Activated naive CD4-positive, alpha-beta T cell treated with anti-CD3 and anti-CD28 coated beads for 36 hours (primary cell): ENCODE measurements at regions not wholly inside any gene's neighbourhood (a gene's known extent, or its start where the extent isn't known, plus 50 kb on each side); places are given as distances from the start of the nearest gene placed in this dataset.

Experiments
- CTCF ChIA-PET: fragments of 350-600 bp; sonication (Branson Sonifier 250); formaldehyde crosslinking; loops from one replicate; lab custom pipeline; 2021; ENCODE audit warnings: antibody characterized with exemption; lab: Charles Lee
- DNase-seq: peaks from one replicate; pipeline ENCODE4 v3.0.0-alpha.2; 2020
- H3K27ac Mint-ChIP-seq: one replicate; pipeline ENCODE4 v1.8.0; 2021; ENCODE audit warnings: mild to moderate bottlenecking, mixed read lengths
- H3K27me3 Mint-ChIP-seq: one replicate; pipeline ENCODE4 v1.8.0; 2021; ENCODE audit warnings: low read depth, mixed read lengths
- H3K36me3 Mint-ChIP-seq: one replicate; pipeline ENCODE4 v1.8.0; 2021; ENCODE audit warnings: low read depth, mixed read lengths
- H3K4me1 Mint-ChIP-seq: one replicate; pipeline ENCODE4 v1.8.0; 2021; ENCODE audit warnings: low read depth, mixed read lengths
- H3K4me3 Mint-ChIP-seq: one replicate; pipeline ENCODE4 v1.8.0; 2021; ENCODE audit warnings: mild to moderate bottlenecking, moderate library complexity, mixed read lengths
- H3K9me3 Mint-ChIP-seq: one replicate; pipeline ENCODE4 v1.8.0; 2021; ENCODE audit warnings: mixed read lengths
- intact Hi-C: fragments of 100-400 bp; cut with micrococcal nuclease; formaldehyde crosslinking; loops from one replicate; pipeline ENCODE4 v1.15.1; 2023

DNA sequence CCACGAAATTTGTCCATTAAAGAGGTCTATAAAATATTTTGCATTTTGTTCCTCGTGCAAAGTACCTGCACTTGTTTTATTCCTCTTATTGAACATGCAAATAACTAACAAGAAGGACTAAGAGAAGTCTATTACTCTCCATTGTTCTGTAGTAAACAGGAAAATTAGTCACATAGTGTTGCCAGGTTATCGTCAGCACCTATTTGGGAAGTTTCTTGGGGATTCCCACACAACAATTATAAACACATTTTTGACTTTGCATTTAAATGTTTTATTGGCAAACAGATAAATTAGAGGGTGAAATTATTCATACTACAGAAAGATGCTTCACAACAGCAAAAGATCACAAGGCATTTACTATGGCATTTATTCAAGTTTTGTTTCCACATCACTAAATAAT, 174.5 kb downstream of the ZC3H11B start:
- H3K4me3 Mint-ChIP-seq = no peak overlapping the region
- CTCF ChIA-PET = no interaction called here
- no peak overlapping the region for H3K27ac Mint-ChIP-seq
- no peaks in the 10 kb centered on the region for H3K4me1 Mint-ChIP-seq
- H3K9me3 Mint-ChIP-seq = no peaks in the 10 kb centered on the region
- H3K36me3 Mint-ChIP-seq = no peaks in the 10 kb centered on the region
- no peaks in the 10 kb centered on the region for H3K27me3 Mint-ChIP-seq
- intact Hi-C loops = no loop called here
- DNase-seq = no peak

DNA sequence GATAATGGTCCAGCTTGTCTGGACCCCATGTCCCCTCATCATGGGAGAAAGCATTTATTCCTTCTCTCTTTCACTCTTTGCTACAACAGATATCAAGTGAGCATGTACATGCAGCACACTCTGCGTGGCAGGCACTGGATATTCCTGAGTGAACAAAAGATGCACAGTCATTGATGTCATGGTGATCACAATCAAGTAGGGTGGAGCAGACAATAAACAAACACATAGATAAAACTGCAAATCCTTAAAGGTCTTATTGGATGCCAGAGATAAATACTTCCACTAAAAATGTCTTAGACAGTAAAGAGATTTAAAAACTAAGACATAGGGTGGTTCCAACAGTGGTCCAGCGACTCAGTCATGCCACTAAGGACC, 178.0 kb downstream of the ZC3H11B start:
- no peak overlapping the region for H3K4me3 Mint-ChIP-seq
- CTCF ChIA-PET = no interaction called here
- intact Hi-C loops = no loop called here

DNA sequence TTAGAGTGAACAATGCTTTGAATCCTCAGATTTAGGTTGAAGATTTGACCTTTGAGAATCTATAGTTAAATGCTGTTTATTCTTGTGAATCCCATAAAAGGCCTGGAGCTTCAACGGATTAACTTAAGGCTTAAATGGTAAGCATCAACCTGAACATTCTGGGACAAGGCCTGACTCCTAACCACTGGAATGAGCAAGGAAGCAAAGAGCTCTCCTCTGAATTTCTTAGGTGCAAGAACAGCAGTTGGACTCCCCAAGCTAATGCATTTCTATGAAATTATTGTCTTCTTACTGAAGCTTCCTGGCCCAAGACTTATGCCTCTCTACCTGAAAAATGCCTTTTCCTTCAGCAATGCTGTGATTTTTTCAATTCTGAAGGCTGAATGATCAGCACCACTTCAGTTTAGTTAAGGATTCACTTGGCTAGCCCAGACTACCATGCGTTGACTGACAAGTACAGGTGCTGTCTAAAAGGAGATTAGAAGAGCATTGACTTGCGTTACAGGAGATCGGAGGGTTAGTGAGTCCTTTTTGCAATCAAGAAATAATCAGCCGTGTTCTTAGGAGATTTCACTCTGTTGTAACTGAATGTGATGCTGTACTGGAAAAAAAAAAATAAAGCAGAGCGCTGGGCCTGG, 178.5 kb downstream of the ZC3H11B start:
- CTCF ChIA-PET = no interaction called here
- Mint-ChIP-seq H3K4me1 (no peaks in the 10 kb centered on the region), H3K36me3 (no peaks in the 10 kb centered on the region), H3K4me3 (no peak overlapping the region), H3K27ac (no peak overlapping the region), H3K27me3 (no peaks in the 10 kb centered on the region), H3K9me3 (no peaks in the 10 kb centered on the region)
- DNase-seq = no peak
- intact Hi-C loops = no loop called here

More for the DNA sequence above, 178.0 kb downstream of the ZC3H11B start:
- H3K27me3 Mint-ChIP-seq = no peaks in the 10 kb centered on the region
- H3K27ac Mint-ChIP-seq = no peak overlapping the region
- no peak for DNase-seq
- no peaks in the 10 kb centered on the region for H3K9me3 Mint-ChIP-seq
- no peaks in the 10 kb centered on the region for H3K36me3 Mint-ChIP-seq
- H3K4me1 Mint-ChIP-seq = no peaks in the 10 kb centered on the region

DNA sequence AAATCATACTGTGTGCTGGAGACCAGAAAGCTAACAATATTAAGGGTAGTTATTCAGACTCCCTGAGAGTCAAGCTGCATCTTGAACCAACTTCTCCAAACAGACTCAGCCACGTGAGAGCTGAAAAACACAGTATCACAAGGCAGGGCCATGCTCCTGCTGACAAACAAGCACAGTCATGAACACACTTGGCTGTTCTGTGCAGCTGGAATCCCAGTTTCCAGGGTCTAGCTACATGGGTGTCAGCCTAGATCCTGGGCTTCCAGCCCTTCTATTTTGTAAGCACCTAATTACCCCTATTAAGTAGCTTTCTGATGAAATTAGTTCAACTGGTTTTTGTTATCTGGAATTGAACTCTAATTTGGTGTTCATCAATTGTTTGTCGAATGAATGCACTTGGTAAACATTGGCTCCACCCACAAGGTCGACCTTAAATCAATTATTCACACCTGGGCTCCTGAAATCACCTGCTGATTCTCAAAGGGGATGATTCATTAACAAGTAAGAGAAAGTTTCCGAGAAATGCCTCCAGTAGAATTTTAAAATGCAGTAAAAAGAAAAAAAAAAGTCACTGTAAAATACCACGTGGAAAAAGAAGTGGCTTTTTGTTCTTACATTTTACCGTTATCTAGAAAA, 179.3 kb downstream of the ZC3H11B start:
- Mint-ChIP-seq H3K9me3 (no peaks in the 10 kb centered on the region), H3K4me1 (no peaks in the 10 kb centered on the region), H3K4me3 (no peak overlapping the region), H3K27me3 (peaks cover 5% of the 10 kb centered on the region), H3K36me3 (no peaks in the 10 kb centered on the region), H3K27ac (no peak overlapping the region)
- CTCF ChIA-PET = no interaction called here
- intact Hi-C loops = no loop called here
- DNase-seq = no peak

DNA sequence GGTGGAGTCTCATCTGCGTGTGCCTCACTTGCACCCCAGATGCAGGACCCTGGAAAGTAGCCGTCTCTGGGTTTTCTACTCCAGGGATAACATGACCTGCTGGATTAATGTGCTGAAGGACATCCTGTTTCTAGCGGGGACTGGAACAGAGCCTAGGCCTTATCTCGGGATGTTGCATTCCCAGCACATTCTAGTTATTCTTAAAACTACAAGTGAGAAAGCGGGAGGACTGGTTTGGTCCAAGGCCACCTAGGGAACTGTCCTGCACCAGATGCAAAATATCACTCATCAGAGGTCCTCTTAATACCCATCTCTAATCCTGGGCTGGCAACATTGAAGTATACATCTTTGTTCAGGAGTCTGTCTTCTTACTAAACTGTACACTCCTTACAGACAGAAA, 179.9 kb downstream of the ZC3H11B start:
- peaks cover 6% of the 10 kb centered on the region for H3K27me3 Mint-ChIP-seq
- CTCF ChIA-PET = no interaction called here
- no peaks in the 10 kb centered on the region for H3K4me1 Mint-ChIP-seq
- DNase-seq = no peak
- no peaks in the 10 kb centered on the region for H3K36me3 Mint-ChIP-seq
- no peak overlapping the region for H3K27ac Mint-ChIP-seq
- H3K4me3 Mint-ChIP-seq = no peak overlapping the region
- intact Hi-C loops = no loop called here
- no peaks in the 10 kb centered on the region for H3K9me3 Mint-ChIP-seq

DNA sequence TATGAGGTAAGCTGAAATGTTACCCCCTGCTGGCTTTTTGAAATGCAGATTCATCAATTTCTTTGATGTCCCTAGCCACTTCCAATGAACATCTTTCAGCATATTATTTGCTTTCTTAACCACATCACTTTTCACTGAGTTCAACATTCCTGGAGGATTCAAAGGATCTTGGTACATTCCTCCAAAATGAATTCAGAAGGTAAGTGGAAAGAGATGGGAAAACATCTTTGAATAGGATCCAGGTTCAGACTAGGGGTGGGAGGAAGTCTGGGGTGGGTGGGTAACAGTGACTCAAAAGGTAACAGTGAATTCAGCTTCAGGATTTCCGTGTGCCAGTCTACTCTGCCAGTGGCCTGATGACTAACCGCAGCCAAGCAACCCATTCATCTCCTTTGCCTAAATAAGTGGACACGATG, 180.7 kb downstream of the ZC3H11B start:
- Mint-ChIP-seq H3K9me3 (no peaks in the 10 kb centered on the region), H3K27me3 (peaks cover 6% of the 10 kb centered on the region), H3K36me3 (no peaks in the 10 kb centered on the region), H3K4me3 (no peak overlapping the region), H3K4me1 (no peaks in the 10 kb centered on the region), H3K27ac (no peak overlapping the region)
- DNase-seq = no peak
- intact Hi-C loops = no loop called here
- CTCF ChIA-PET = no interaction called here

DNA sequence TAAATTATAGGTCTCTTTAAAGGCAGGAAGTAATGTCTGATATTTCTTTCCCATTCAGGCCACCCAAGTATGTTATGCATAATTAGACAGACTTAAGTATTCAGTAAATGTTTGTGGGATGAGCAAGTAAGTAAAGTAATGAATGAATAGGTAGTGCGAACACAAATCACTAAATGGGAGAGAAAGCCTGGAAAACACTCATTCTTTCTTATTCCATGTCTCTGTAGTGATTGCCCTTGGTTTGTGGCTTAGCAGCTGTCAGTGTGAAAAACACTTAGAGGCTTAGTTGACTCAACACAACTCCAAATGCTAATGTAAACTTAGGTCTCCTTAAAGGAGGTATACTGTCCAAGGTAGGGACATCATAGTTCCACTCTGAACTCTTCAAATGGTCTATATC, 182.5 kb downstream of the ZC3H11B start:
- DNase-seq = no peak
- H3K9me3 Mint-ChIP-seq = no peaks in the 10 kb centered on the region
- H3K4me3 Mint-ChIP-seq = no peak overlapping the region
- H3K27me3 Mint-ChIP-seq = peaks cover 6% of the 10 kb centered on the region
- no peak overlapping the region for H3K27ac Mint-ChIP-seq
- no peaks in the 10 kb centered on the region for H3K4me1 Mint-ChIP-seq
- intact Hi-C loops = no loop called here
- H3K36me3 Mint-ChIP-seq = no peaks in the 10 kb centered on the region
- CTCF ChIA-PET = interaction anchor here (1.4 kb wide), 1 partner anchor 13 kb away, joined by 4 read pairs; no protein-coding TSS in a partner anchor

DNA sequence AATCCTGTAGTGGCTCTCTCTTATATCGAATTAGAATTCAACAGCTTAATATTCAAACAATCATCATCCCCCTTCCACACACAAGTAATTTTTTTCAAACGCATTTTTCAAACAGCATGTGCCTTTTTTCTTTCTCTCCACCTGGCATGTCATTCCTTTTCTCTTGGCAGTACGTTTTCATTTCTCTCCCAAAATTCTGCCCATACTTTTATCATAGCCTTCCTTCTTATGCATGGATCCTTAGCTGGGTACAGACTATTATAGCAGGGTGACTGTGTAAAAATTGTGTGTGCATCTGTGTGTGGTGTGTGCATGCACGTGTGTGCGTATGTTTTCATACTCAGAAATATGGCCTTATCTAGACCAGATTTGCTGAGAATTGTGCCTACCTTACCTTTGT, 184.3 kb downstream of the ZC3H11B start:
- no peaks in the 10 kb centered on the region for H3K4me1 Mint-ChIP-seq

DNA sequence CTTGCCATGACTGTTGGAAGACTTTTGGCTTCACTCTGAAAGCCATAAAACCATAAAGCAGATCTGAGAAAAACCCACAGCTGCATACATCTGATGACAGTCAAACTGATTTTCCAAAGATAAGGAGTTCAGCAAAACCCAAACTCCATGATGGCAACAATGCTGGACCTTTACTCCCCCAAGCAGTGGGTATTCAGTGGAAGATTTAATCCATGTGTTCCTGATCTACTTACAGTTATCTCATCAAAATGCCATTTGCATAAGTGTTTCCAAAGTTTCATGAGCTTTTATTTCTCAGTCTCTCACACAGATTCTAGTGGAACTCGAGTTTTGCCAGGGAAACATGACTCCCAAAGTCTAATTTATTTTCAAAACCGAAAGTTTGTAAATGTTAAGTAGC, 184.9 kb downstream of the ZC3H11B start:
- CTCF ChIA-PET = no interaction called here
- Mint-ChIP-seq H3K27ac (no peak overlapping the region), H3K27me3 (peaks cover 6% of the 10 kb centered on the region), H3K4me1 (no peaks in the 10 kb centered on the region), H3K36me3 (no peaks in the 10 kb centered on the region), H3K9me3 (no peaks in the 10 kb centered on the region), H3K4me3 (no peak overlapping the region)
- DNase-seq = no peak
- intact Hi-C loops = no loop called here

More for the DNA sequence above, 184.3 kb downstream of the ZC3H11B start:
- Mint-ChIP-seq H3K4me3 (no peak overlapping the region), H3K27me3 (peaks cover 6% of the 10 kb centered on the region), H3K9me3 (no peaks in the 10 kb centered on the region), H3K36me3 (no peaks in the 10 kb centered on the region), H3K27ac (no peak overlapping the region)
- CTCF ChIA-PET = interaction anchor here (1.1 kb wide), 1 partner anchor 26 kb away, joined by 3 read pairs; no protein-coding TSS in a partner anchor
- DNase-seq = no peak
- intact Hi-C loops = no loop called here

DNA sequence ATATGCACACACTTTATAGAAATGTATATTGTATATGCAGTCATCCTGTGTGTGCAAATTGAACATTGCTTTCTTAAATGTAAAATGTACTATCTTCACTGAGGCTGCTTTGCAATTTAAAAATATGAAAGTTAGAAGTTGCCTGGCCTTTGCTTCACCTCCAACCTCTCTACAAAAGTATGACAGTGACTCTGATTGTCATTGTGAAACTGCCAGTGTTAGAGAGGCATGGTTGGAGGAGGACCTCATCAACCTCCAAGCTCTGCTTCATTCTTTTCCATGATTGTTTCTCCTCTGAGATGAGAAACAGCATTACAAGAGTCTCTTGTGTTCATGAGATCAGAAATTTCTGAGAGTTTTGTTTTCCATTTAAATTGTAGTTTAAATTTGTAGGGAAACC, 185.5 kb downstream of the ZC3H11B start:
- intact Hi-C loops = no loop called here
- no peaks in the 10 kb centered on the region for H3K36me3 Mint-ChIP-seq
- CTCF ChIA-PET = no interaction called here
- H3K4me1 Mint-ChIP-seq = no peaks in the 10 kb centered on the region
- no peak overlapping the region for H3K4me3 Mint-ChIP-seq
- DNase-seq = no peak
- H3K9me3 Mint-ChIP-seq = no peaks in the 10 kb centered on the region
- H3K27me3 Mint-ChIP-seq = peaks cover 6% of the 10 kb centered on the region
- no peak overlapping the region for H3K27ac Mint-ChIP-seq

DNA sequence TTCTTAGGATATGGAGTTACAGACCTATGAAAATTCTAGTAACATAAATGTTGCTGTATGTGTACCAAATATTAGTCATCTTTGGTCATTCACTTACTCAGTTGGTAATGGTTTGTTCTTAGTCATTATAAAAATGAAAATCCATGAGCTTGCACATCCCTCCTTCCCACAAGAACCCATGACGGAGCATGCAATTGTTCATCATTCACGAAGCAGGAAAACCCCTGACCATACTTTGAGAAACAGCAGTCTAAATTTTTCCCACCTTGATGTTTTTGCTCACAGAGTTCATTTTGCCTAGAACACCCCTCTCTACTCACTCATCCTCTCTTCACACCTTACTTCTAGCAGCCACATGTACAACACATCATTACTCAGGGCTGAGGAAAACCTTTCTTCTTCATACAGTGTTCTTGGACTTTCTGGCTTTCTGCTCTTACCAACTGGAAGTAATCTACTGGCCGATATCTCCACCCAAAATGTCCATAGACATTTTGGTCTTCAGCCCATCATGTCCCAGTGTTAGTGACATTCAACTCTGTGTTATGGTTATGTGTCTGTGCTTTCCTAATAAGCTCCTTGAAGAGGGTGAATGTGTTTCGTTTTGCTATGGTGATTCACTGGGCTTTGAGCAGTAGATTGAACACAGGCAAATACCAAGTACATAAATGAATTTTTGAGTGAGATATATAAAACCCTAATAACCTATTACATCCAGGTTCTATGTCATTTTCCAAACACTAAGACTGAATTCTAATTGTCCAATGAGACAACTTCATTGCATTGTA, 189.9 kb downstream of the ZC3H11B start:
- Mint-ChIP-seq H3K4me1 (no peaks in the 10 kb centered on the region), H3K27ac (no peak overlapping the region), H3K4me3 (no peak overlapping the region), H3K27me3 (no peaks in the 10 kb centered on the region), H3K9me3 (no peaks in the 10 kb centered on the region), H3K36me3 (no peaks in the 10 kb centered on the region)
- intact Hi-C loops = no loop called here
- no peak for DNase-seq
- CTCF ChIA-PET = no interaction called here

DNA sequence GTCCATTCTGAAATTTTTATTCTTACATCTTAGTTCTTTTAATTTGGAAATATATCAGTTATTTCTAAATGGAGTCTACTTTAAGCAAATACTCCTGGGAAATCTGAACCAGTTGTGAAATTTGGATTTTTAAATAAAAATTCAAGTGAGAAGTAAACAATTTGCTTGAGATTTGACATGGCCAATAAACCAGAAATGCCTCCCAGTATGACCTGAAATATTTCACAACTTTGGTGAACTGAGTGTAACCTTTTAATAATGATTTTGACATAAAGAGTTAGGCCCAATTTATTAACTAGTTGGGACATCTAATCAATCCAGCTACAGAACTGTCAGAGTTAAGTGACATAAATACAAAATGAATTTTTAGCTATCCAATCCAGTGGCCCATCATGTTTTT, 192.0 kb downstream of the ZC3H11B start:
- no peaks in the 10 kb centered on the region for H3K36me3 Mint-ChIP-seq
- intact Hi-C loops = no loop called here
- CTCF ChIA-PET = interaction anchor here (0.7 kb wide), 1 partner anchor 43 kb away, joined by 3 read pairs; no protein-coding TSS in a partner anchor
- no peaks in the 10 kb centered on the region for H3K27me3 Mint-ChIP-seq
- no peak overlapping the region for H3K27ac Mint-ChIP-seq
- no peaks in the 10 kb centered on the region for H3K9me3 Mint-ChIP-seq
- no peaks in the 10 kb centered on the region for H3K4me1 Mint-ChIP-seq
- DNase-seq = no peak
- no peak overlapping the region for H3K4me3 Mint-ChIP-seq
